Caco-2 (cell line): ENCODE measurements at regions not wholly inside any gene's neighbourhood (a gene's known extent, or its start where the extent isn't known, plus 50 kb on each side); places are given as distances from the start of the nearest gene placed in this dataset.

Experiments
- BruUV-seq: library from RNA; stranded (reverse); fragments of 400-500 nt; replicated peaks from 2 replicates; lab custom pipeline; 2021; lab: Mats Ljungman, UMichigan
- CTCF ChIA-PET: fragments of 300-600 bp; sonication (Branson Sonifier 250); formaldehyde crosslinking; loops from one replicate; lab custom pipeline; 2022; ENCODE audit warnings: antibody characterized with exemption; lab: Charles Lee
- POLR2A ChIA-PET: fragments of 300-600 bp; sonication (Branson Sonifier 250); formaldehyde crosslinking; loops from one replicate; lab custom pipeline; 2022; ENCODE audit warnings: antibody characterized with exemption; lab: Charles Lee
- DNase-seq, 2 experiments: peaks; one replicate each; pipeline versions ENCODE4 v3.0.0 to v3.0.0-alpha.2; 2020 to 2022
- H3K27me3 ChIP-seq: replicated peaks from 2 replicates; pipeline ENCODE4 v1.6.0; 2011; ENCODE audit warnings: low read length; ENCODE audit not compliant: control insufficient read depth, insufficient read depth
- H3K36me3 ChIP-seq: 2 replicates; pipeline ENCODE4 v1.5.1; 2011; ENCODE audit warnings: low read length; ENCODE audit not compliant: control insufficient read depth, insufficient read depth
- H3K4me1 ChIP-seq: fragments of 250-450 bp; sonication (Bioruptor Pico); 2 replicates; pipeline ENCODE4 v1.5.1; 2020; ENCODE audit warnings: mild to moderate bottlenecking
- H3K4me3 ChIP-seq: 2 replicates; pipeline ENCODE4 v1.5.1; 2011; ENCODE audit warnings: low read depth, mild to moderate bottlenecking, control low read depth, low read length
- H3K9me3 ChIP-seq: fragments of 250-450 bp; sonication (Bioruptor Pico); 2 replicates; pipeline ENCODE4 v1.5.1; 2020; ENCODE audit warnings: mild to moderate bottlenecking, moderate library complexity
- H3K27ac Mint-ChIP-seq: one replicate; pipeline ENCODE4 v1.8.0; 2022; ENCODE audit warnings: mixed read lengths; ENCODE audit not compliant: unreplicated experiment
- H3K27me3 Mint-ChIP-seq: one replicate; pipeline ENCODE4 v1.8.0; 2022; ENCODE audit warnings: mixed read lengths; ENCODE audit not compliant: insufficient read depth, unreplicated experiment
- H3K36me3 Mint-ChIP-seq: one replicate; pipeline ENCODE4 v1.8.0; 2022; ENCODE audit warnings: mild to moderate bottlenecking, mixed read lengths; ENCODE audit not compliant: insufficient read depth, unreplicated experiment
- H3K4me1 Mint-ChIP-seq: one replicate; pipeline ENCODE4 v1.8.0; 2022; ENCODE audit warnings: low read depth, mixed read lengths; ENCODE audit not compliant: unreplicated experiment
- H3K4me3 Mint-ChIP-seq: one replicate; pipeline ENCODE4 v1.8.0; 2022; ENCODE audit warnings: mild to moderate bottlenecking, moderate library complexity, mixed read lengths; ENCODE audit not compliant: unreplicated experiment
- H3K9me3 Mint-ChIP-seq: one replicate; pipeline ENCODE4 v1.8.0; 2022; ENCODE audit warnings: mixed read lengths; ENCODE audit not compliant: unreplicated experiment
- intact Hi-C: fragments of 100-400 bp; cut with micrococcal nuclease; formaldehyde crosslinking; loops from one replicate; pipeline ENCODE4 v1.10.0; 2022; ENCODE audit not compliant: unreplicated experiment
- TF ChIP-seq, protein P1 (sequence below), 2 experiments: fragments of 200-600 bp in 1 of 2; IDR thresholded peaks; 1 replicate in 1 of 2; 2 replicates in 1 of 2; pipeline versions ENCODE4 v1.5.1 to v1.8.0; 2011 to 2022; ENCODE audit warnings: antibody characterized with exemption in 1 of 2, control low read depth in 1 of 2, inconsistent platforms in 1 of 2, low read depth in 1 of 2, low read length in 1 of 2, mild to moderate bottlenecking in 1 of 2, moderate library complexity in 1 of 2; ENCODE audit not compliant: insufficient read depth in 1 of 2, severe bottlenecking in 1 of 2, unreplicated experiment in 1 of 2

- CTCF ChIA-PET = no interaction called here
- no peak overlapping the region for H3K27ac Mint-ChIP-seq
Measured at GRCh38 chr11:112334381-112334780, 73.7 kb upstream of the PLET1 start.

GRCh38 chr11:112336356-112336886 is 75.8 kb upstream of the PLET1 start:
- Histone ChIP-seq H3K36me3 (no peaks in the 10 kb centered on the region), H3K9me3 (no peaks in the 10 kb centered on the region), H3K4me3 (no peak overlapping the region), H3K4me1 (no peaks in the 10 kb centered on the region), H3K27me3 (no peaks in the 10 kb centered on the region)
- CTCF ChIA-PET = no interaction called here
- POLR2A ChIA-PET = no interaction called here
- no peak overlapping the region for H3K4me3 Mint-ChIP-seq
- H3K4me1 Mint-ChIP-seq = no peaks in the 10 kb centered on the region
- intact Hi-C loops = no loop called here
- DNase-seq = no peak
- no peak overlapping the region for H3K27ac Mint-ChIP-seq
- no peaks in the 10 kb centered on the region for H3K9me3 Mint-ChIP-seq
- BruUV-seq = no TSS peak
- TF ChIP-seq, protein P1, sequence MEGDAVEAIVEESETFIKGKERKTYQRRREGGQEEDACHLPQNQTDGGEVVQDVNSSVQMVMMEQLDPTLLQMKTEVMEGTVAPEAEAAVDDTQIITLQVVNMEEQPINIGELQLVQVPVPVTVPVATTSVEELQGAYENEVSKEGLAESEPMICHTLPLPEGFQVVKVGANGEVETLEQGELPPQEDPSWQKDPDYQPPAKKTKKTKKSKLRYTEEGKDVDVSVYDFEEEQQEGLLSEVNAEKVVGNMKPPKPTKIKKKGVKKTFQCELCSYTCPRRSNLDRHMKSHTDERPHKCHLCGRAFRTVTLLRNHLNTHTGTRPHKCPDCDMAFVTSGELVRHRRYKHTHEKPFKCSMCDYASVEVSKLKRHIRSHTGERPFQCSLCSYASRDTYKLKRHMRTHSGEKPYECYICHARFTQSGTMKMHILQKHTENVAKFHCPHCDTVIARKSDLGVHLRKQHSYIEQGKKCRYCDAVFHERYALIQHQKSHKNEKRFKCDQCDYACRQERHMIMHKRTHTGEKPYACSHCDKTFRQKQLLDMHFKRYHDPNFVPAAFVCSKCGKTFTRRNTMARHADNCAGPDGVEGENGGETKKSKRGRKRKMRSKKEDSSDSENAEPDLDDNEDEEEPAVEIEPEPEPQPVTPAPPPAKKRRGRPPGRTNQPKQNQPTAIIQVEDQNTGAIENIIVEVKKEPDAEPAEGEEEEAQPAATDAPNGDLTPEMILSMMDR (IDR thresholded peaks at IDR 0.05; ENCODE audit: insufficient read depth in 1 of 2, low read depth in 1 of 2, low read length in 1 of 2, severe bottlenecking in 1 of 2, unreplicated experiment in 1 of 2) = no peak
- H3K36me3 Mint-ChIP-seq = no peaks in the 10 kb centered on the region
- H3K27me3 Mint-ChIP-seq = peaks cover 7% of the 10 kb centered on the region

More at GRCh38 chr11:112334381-112334780, 73.7 kb upstream of the PLET1 start:
- Mint-ChIP-seq H3K4me1 (no peaks in the 10 kb centered on the region), H3K36me3 (no peaks in the 10 kb centered on the region), H3K27me3 (peaks cover 17% of the 10 kb centered on the region), H3K9me3 (no peaks in the 10 kb centered on the region), H3K4me3 (no peak overlapping the region)
- intact Hi-C loops = no loop called here
- POLR2A ChIA-PET = no interaction called here
- Histone ChIP-seq H3K36me3 (no peaks in the 10 kb centered on the region), H3K4me3 (no peak overlapping the region), H3K4me1 (no peaks in the 10 kb centered on the region), H3K27me3 (no peaks in the 10 kb centered on the region), H3K9me3 (no peaks in the 10 kb centered on the region; the same call in 1 of the 2 replicates)
- TF ChIP-seq, protein P1 (IDR thresholded peaks at IDR 0.05; ENCODE audit: insufficient read depth in 1 of 2, low read depth in 1 of 2, low read length in 1 of 2, severe bottlenecking in 1 of 2, unreplicated experiment in 1 of 2) = no peak
- no TSS peak for BruUV-seq
- no peak for DNase-seq

- no peak overlapping the region for H3K4me3 Mint-ChIP-seq
- H3K9me3 ChIP-seq = no peaks in the 10 kb centered on the region
- no peaks in the 10 kb centered on the region for H3K4me1 Mint-ChIP-seq
- no TSS peak for BruUV-seq
- no peaks in the 10 kb centered on the region for H3K9me3 Mint-ChIP-seq
- no peaks in the 10 kb centered on the region for H3K36me3 Mint-ChIP-seq
- CTCF ChIA-PET = interaction anchor here (1.0 kb wide), 1 partner anchor 114 kb away, joined by 3 read pairs; no protein-coding TSS in a partner anchor
- TF ChIP-seq, protein P1 (IDR thresholded peaks at IDR 0.05; ENCODE audit: insufficient read depth in 1 of 2, low read depth in 1 of 2, low read length in 1 of 2, severe bottlenecking in 1 of 2, unreplicated experiment in 1 of 2) = no peak
- H3K4me1 ChIP-seq = no peaks in the 10 kb centered on the region
- POLR2A ChIA-PET = no interaction called here
- intact Hi-C loops = no loop called here
- no peaks in the 10 kb centered on the region for H3K27me3 ChIP-seq
- H3K27ac Mint-ChIP-seq = no peak overlapping the region
- no peaks in the 10 kb centered on the region for H3K36me3 ChIP-seq
- no peak overlapping the region for H3K4me3 ChIP-seq
- peaks cover 7% of the 10 kb centered on the region for H3K27me3 Mint-ChIP-seq
- no peak for DNase-seq
Measured at GRCh38 chr11:112339566-112339965, 78.9 kb upstream of the PLET1 start.
